Left kidney (tissue), 1 donor: ENCODE measurements at regions not wholly inside any gene's neighbourhood (a gene's known extent, or its start where the extent isn't known, plus 50 kb on each side); places are given as distances from the start of the nearest gene placed in this dataset.

Experiments
- DNase-seq: peaks from one replicate; pipeline ENCODE4 v3.0.0-alpha.2; 2013

- DNase-seq = no peak
Measured at GRCh38 chr7:68438016-68438415, 1160.3 kb upstream of the AUTS2 start.

- no peak for DNase-seq
Measured at GRCh38 chr7:68438811-68439210, 1159.5 kb upstream of the AUTS2 start.

GRCh38 chr7:68439897-68440296 is 1158.4 kb upstream of the AUTS2 start:
- no peak for DNase-seq

- DNase-seq = no peak
Measured at GRCh38 chr7:68440866-68441265, 1157.4 kb upstream of the AUTS2 start.

- no peak for DNase-seq
Measured at GRCh38 chr7:68441645-68442044, 1156.6 kb upstream of the AUTS2 start.

- no peak for DNase-seq
Measured at GRCh38 chr7:68442931-68443631, 1155.2 kb upstream of the AUTS2 start.

GRCh38 chr7:68444042-68444441 is 1154.2 kb upstream of the AUTS2 start:
- no peak for DNase-seq

- DNase-seq = no peak
Measured at GRCh38 chr7:68444956-68445355, 1153.3 kb upstream of the AUTS2 start.

GRCh38 chr7:68446183-68446582 is 1152.1 kb upstream of the AUTS2 start:
- DNase-seq = no peak

GRCh38 chr7:68449099-68449498 is 1149.2 kb upstream of the AUTS2 start:
- no peak for DNase-seq

GRCh38 chr7:68449816-68450215 is 1148.5 kb upstream of the AUTS2 start:
- no peak for DNase-seq

GRCh38 chr7:68454931-68455330 is 1143.3 kb upstream of the AUTS2 start:
- no peak for DNase-seq

- no peak for DNase-seq
Measured at GRCh38 chr7:68456469-68456868, 1141.8 kb upstream of the AUTS2 start.

GRCh38 chr7:68457481-68457880 is 1140.8 kb upstream of the AUTS2 start:
- no peak for DNase-seq

GRCh38 chr7:68458010-68458908 is 1140.0 kb upstream of the AUTS2 start:
- no peak for DNase-seq

GRCh38 chr7:68461430-68461829 is 1136.8 kb upstream of the AUTS2 start:
- no peak for DNase-seq

GRCh38 chr7:68470836-68471435 is 1127.3 kb upstream of the AUTS2 start:
- DNase-seq = no peak

GRCh38 chr7:68472688-68473087 is 1125.6 kb upstream of the AUTS2 start:
- DNase-seq = no peak

- DNase-seq = no peak
Measured at GRCh38 chr7:68474661-68475216, 1123.5 kb upstream of the AUTS2 start.

- DNase-seq = no peak
Measured at GRCh38 chr7:68476966-68477365, 1121.3 kb upstream of the AUTS2 start.

- no peak for DNase-seq
Measured at GRCh38 chr7:68478326-68478725, 1119.9 kb upstream of the AUTS2 start.

- no peak for DNase-seq
Measured at GRCh38 chr7:68482800-68483199, 1115.5 kb upstream of the AUTS2 start.

- no peak for DNase-seq
Measured at GRCh38 chr7:68484731-68485130, 1113.5 kb upstream of the AUTS2 start.
